HUES64 (cell line): ENCODE measurements at regions not wholly inside any gene's neighbourhood (a gene's known extent, or its start where the extent isn't known, plus 50 kb on each side); places are given as distances from the start of the nearest gene placed in this dataset.
"Not testable (repeated sequence)": the region's sequence is repeated elsewhere in the genome, so short reads cannot be mapped to it uniquely, and the experiment has no call there.

Experiments used
- H3K27ac ChIP-seq: 2 replicates; pipeline ENCODE4 v1.7.0; 2013; ENCODE audit warnings: low read depth, low read length, inconsistent platforms
- H3K27me3 ChIP-seq: 2 replicates; pipeline ENCODE4 v1.6.1; 2013; ENCODE audit warnings: mild to moderate bottlenecking, low read length; ENCODE audit not compliant: insufficient read depth
- H3K36me3 ChIP-seq: 2 replicates; pipeline ENCODE4 v1.6.1; 2013; ENCODE audit warnings: mild to moderate bottlenecking, low read length; ENCODE audit not compliant: insufficient read depth
- H3K4me1 ChIP-seq: 2 replicates; pipeline ENCODE4 v1.6.1; 2013; ENCODE audit warnings: mild to moderate bottlenecking, low read length, moderate library complexity; ENCODE audit not compliant: insufficient read depth
- H3K4me3 ChIP-seq: 2 replicates; pipeline ENCODE4 v1.5.1; 2013; ENCODE audit warnings: mild to moderate bottlenecking, low read length, moderate library complexity
- H3K9ac ChIP-seq: 2 replicates; pipeline ENCODE4 v1.6.1; 2013; ENCODE audit warnings: mild to moderate bottlenecking, low read depth, low read length
- H3K9me3 ChIP-seq: 2 replicates; pipeline ENCODE4 v1.6.1; 2013; ENCODE audit warnings: low read depth, low read length; ENCODE audit not compliant: insufficient read depth
- WGBS: fragments of 150-250, 120-280 bp; methylation state at CpG from one replicate; pipeline ENCODE4 v1.1.7; 2013; ENCODE audit warnings: missing lambda C conversion rate; 5-methylcytosine and 5-hydroxymethylcytosine counted together

DNA sequence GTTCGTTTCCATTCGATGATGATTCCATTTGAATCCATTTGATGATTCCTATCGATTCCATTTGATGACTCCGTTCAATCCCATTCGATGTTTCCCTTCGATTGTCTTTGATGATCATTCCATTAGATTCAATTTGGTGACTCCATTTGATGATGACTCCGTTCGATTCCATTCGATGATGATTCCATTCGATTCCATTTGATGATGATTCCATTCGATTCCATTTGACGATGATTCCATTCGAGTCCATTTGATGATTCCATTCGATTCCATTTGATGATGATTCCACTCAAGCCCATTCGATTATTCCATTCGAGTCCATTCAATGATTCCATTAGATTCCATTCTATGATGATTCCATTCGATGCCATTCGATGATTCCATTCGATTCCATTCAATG lies 2730.6 kb downstream of the RPIA start:
- H3K4me1 ChIP-seq, H3K27me3 ChIP-seq, H3K27ac ChIP-seq, H3K4me3 ChIP-seq, H3K9ac ChIP-seq, H3K36me3 ChIP-seq: not testable (repeated sequence)
- WGBS: 90% methylated on average over 19 of the region's 19 CpGs
- H3K9me3 ChIP-seq: peaks cover 36% of the 10 kb centered on the region

DNA sequence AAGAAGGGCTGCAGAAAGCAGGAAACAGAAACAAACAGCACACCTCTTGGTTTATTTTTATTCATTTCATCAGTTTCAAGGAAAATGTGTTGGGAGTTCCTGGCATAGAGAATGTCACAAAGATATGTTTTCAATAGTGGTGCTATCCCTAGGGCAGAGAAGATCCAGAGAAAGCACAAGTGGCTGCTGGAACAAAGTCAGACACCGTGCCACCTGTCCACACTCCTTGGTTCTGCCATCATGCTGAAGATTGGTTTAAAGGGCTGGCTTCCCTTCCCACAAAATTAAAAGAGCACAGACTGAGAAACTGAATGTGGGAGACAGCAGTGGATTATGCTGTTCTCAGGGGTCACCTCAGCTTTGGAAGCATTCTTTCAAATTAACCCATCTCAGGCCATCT lies 2735.7 kb downstream of the RPIA start:
- H3K27me3 ChIP-seq: not testable (repeated sequence)
- 71% methylated on average over 1 of the region's 1 CpG for WGBS

DNA sequence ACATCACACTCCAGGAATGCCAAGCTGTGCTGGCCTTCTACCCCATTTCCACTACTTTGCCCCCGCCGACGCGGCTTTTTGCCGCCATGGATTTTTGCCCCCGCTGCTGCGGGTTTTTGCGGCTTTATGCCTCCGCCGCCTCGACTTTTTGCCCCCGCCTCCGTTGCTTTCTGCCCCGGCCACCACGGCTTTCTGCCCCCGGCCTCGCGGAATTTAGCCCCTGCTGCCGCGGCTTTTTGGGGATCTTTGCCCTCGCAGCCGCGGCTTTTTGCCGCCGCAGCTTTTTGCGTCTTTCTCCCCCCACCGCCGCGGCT lies 2750.4 kb downstream of the RPIA start:
- H3K27ac ChIP-seq, H3K9me3 ChIP-seq, H3K4me1 ChIP-seq, H3K9ac ChIP-seq, H3K36me3 ChIP-seq: not testable (repeated sequence)
- peak overlapping the region; percentile 36 for H3K4me3 ChIP-seq
- WGBS: 89% methylated on average over 29 of the region's 29 CpGs
- peaks cover 33% of the 10 kb centered on the region for H3K27me3 ChIP-seq

More for the DNA sequence above, 2735.7 kb downstream of the RPIA start:
- peaks cover 26% of the 10 kb centered on the region for H3K9me3 ChIP-seq
- H3K4me1 ChIP-seq, H3K36me3 ChIP-seq, H3K9ac ChIP-seq, H3K4me3 ChIP-seq, H3K27ac ChIP-seq: not testable (repeated sequence)

DNA sequence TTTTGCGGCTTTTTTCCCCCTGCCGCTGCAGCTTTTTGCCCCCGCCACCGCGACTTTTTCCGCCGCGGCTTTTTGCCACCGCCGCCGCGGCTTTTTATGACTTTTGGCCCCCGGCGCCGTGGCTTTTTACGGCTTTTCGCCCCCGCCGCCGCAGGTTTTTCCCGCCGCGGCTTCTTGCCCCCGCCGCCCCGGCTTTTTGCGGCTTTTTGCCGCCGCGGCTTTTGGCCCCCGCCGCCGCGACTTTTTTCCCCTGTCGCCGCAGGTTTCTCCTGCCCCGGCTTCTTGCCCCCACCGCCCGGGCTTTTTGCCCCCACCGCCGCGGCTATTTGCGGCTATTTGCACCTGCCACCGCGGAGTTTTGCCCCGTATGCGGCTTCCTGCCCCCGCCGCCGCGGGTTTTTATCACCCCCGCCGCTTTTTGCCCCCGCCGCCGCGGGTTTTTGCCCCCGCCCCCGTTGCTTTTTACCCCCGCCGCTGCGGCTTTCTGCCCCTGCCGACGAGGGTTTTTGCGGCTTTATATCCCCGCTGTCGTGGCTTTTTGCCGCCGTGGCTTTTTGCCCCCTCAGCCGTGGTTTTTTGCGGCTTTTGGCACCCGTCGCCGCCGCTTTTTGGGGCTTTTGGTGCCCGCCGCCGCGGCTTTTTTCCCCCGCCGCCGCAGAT lies 2750.9 kb downstream of the RPIA start:
- H3K4me3 ChIP-seq: peak overlapping the region; percentile 36
- no peak overlapping the region for H3K9ac ChIP-seq
- H3K27ac ChIP-seq: no peak overlapping the region
- H3K36me3 ChIP-seq: no peaks in the 10 kb centered on the region
- 82% methylated on average over 82 of the region's 82 CpGs for WGBS
- peaks cover 33% of the 10 kb centered on the region for H3K27me3 ChIP-seq
- H3K4me1 ChIP-seq: no peaks in the 10 kb centered on the region
- H3K9me3 ChIP-seq: peaks cover 6% of the 10 kb centered on the region; the same call in 1 of the 2 replicates

DNA sequence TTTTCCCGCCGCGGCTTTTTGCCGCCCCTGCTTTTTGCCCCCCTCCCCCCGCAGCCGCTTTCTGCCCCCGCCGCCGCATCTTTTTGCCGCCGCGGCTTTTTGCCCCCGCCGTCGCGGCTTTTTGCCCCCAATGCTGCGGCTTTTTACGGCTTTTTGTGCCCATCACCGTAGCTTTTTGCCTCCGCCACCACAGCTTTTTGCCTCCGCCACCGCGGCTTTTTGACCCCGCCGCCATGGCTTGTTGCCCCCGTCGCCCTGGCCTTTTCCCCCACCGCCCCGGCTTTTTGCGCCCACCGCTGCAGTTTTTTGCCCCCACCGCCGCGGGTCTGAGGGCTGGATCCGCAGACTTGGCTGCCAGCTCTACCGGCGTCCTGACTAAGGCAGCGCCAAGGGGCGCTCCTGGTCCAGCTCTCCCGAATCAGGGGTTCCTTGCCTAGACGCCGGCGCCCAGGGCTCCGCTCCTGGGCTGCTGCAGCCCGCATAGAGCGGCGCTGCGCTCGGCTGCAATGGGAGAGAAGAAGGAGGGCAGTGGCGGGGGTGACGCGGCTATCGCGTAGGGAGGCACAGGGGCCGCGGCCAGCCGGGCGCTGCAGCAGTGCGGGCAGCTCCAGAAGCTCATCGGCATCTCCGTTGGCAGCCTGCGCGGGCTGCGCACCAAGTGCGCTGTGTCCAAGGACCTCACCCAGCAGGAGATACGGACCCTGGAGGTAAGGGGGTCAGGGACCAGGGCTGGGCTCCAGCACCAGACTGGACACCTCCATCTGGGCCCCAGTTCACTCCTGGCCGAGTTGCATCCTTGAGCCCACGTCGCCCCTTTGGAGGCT lies 2751.6 kb downstream of the RPIA start:
- WGBS: 90% methylated on average over 44 of the region's 69 CpGs
- not testable (repeated sequence) for H3K9ac ChIP-seq, H3K36me3 ChIP-seq, H3K9me3 ChIP-seq, H3K27ac ChIP-seq, H3K4me1 ChIP-seq
- Histone ChIP-seq H3K4me3 (peak overlapping the region; percentile 36), H3K27me3 (peaks cover 33% of the 10 kb centered on the region)

DNA sequence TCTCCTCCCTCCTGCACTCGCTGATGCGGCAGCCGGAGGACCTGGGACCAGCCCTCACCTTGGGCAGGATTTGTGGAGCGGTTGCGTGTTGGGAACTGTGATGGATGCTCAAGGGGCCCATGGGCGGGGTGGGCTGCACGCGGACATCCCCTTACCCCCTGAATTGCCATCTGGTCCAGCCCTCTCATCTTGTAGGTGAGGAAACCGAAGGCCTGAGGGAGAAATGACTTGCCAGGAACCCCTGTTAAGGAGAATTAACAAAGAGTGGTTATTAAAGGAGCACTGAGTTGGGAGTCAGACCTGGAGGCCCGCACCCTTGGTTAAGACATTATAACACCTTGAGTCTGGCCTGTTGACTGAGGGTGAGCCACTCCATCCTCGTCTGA lies 2752.2 kb downstream of the RPIA start:
- H3K27ac ChIP-seq, H3K4me3 ChIP-seq, H3K4me1 ChIP-seq, H3K36me3 ChIP-seq, H3K9ac ChIP-seq, H3K9me3 ChIP-seq: not testable (repeated sequence)
- WGBS: 91% methylated on average over 7 of the region's 11 CpGs
- peaks cover 33% of the 10 kb centered on the region for H3K27me3 ChIP-seq

DNA sequence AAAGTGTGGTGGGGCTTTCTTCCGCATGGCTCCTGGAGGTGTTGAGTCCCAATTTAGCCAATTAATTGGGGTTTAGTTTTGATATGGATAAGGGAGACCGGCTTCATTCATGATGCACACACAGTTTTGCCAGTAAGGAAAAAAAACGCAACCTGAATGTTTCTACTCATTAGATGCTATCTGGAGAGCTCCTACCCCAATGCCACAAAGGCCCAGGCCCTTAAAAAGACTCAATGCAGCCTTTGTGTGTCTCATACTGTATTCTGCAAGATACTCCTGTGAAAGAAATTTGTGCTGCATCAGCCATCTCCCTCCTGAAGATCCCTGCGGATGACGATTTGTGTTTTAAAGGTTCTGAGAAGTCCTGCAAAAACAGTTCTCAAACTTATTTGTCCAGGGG lies 2754.2 kb downstream of the RPIA start:
- not testable (repeated sequence) for H3K27ac ChIP-seq, H3K9me3 ChIP-seq, H3K36me3 ChIP-seq, H3K4me1 ChIP-seq, H3K9ac ChIP-seq, H3K4me3 ChIP-seq
- 68% methylated on average over 2 of the region's 5 CpGs for WGBS
- peaks cover 28% of the 10 kb centered on the region for H3K27me3 ChIP-seq

DNA sequence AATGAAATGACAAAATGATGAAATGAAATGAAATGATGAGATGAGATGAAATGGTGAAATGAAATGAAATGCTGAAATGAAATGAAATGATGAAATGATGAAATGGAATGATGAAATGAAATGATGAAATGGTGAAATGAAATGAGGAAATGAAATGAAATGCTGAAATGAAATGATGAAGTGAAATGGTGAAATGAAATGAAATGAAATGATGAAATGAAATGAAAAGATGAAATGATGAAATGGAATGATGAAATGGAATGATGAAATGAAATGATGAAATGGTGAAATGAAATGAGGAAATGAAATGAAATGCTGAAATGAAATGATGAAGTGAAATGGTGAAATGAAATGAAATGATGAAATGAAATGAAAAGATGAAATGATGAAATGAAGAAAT lies 2755.0 kb downstream of the RPIA start:
- not testable (repeated sequence) for H3K4me3 ChIP-seq, H3K9ac ChIP-seq, H3K36me3 ChIP-seq, H3K27ac ChIP-seq, H3K4me1 ChIP-seq
- peaks cover 28% of the 10 kb centered on the region for H3K27me3 ChIP-seq
- H3K9me3 ChIP-seq: peaks cover 10% of the 10 kb centered on the region; the same call in 1 of the 2 replicates

DNA sequence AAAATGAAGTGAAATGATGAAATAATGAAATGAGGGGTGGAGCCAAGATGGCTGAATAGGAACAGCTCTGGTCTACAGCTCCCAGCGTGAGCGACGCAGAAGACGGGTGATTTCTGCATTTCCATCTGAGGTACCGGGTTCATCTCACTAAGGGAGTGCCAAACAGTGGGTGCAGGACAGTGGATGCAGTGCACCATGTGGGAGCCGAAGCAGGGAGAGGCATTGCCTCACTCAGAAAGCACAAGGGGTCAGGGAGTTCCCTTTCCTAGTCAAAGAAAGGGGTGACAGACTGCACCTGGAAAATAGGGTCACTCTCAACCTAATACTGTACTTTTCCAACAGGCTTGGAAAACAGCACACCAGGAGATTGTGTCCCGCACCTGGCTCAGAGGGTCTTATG lies 2755.4 kb downstream of the RPIA start:
- H3K27ac ChIP-seq, H3K4me1 ChIP-seq, H3K4me3 ChIP-seq, H3K36me3 ChIP-seq, H3K9ac ChIP-seq: not testable (repeated sequence)
- Histone ChIP-seq H3K9me3 (peaks cover 10% of the 10 kb centered on the region; the same call in 1 of the 2 replicates), H3K27me3 (peaks cover 26% of the 10 kb centered on the region)
- WGBS: 89% methylated on average over 6 of the region's 7 CpGs

DNA sequence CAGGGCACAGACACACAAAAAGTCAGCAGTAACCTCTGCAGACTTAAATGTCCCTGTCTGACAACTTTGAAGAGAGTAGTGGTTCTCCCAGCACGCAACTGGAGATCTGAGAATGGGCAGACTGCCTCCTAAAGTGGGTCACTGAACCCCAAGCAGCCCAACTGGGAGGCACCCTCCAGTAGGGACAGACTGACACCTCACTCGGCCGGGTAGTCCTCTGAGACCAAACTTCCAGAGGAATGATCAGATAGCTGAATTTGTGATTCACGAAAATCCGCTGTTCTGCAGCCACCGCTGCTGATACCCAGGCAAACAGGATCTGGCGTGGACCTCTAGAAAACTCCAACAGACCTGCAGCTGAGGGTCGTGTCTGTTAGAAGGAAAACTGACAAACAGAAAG lies 2756.0 kb downstream of the RPIA start:
- H3K4me3 ChIP-seq, H3K4me1 ChIP-seq, H3K36me3 ChIP-seq, H3K27ac ChIP-seq, H3K9ac ChIP-seq: not testable (repeated sequence)
- peaks cover 20% of the 10 kb centered on the region for H3K27me3 ChIP-seq
- peaks cover 10% of the 10 kb centered on the region; the same call in 1 of the 2 replicates for H3K9me3 ChIP-seq
- 92% methylated on average over 5 of the region's 8 CpGs for WGBS

DNA sequence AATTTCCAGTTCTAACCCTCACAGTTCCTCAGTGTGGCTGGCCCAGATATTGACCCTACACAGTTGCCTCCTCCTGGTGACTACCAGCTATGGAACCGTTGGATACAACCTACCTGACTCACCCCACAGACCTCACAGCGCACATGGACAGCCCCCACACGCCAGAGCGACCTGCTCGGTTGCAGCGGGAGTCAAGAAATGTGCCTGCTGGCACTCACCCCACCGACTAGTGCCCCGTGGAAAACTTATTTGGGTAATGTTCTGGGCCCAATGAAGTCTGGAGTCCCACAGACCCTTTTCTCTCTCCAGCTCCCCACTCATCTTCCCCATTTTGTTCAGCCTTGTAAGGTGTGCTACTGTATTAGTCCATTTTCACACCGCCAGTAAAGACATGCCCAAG lies 2770.8 kb downstream of the RPIA start:
- 73% methylated on average over 9 of the region's 9 CpGs for WGBS
- not testable (repeated sequence) for H3K9me3 ChIP-seq, H3K36me3 ChIP-seq, H3K4me3 ChIP-seq, H3K9ac ChIP-seq, H3K4me1 ChIP-seq, H3K27ac ChIP-seq, H3K27me3 ChIP-seq

DNA sequence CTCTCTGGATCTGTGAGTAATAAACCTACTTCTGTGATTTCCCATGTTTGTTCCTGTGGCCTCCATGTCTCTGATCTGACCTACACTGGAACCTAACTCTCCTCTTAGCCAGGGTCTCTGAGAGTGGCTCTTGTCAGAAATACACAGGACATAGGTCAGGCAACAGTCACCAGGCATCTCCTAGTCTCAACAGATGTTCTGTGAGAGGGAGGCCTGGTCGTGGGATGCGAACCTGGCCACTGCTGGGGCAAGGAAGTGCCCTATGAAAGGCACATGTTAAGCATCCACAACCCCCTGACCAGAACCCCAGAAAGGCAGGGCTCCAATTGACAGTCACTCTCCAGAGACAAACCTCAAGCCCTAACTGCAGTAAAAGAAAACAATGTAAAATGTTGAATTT lies 2771.5 kb downstream of the RPIA start:
- WGBS: 65% methylated on average over 2 of the region's 2 CpGs
- not testable (repeated sequence) for H3K36me3 ChIP-seq, H3K4me3 ChIP-seq, H3K9me3 ChIP-seq, H3K27me3 ChIP-seq, H3K27ac ChIP-seq, H3K4me1 ChIP-seq, H3K9ac ChIP-seq
